NCI-H345 treated with DMSO at 0.1 percent for 48 hours (cell line): ENCODE measurements at regions not wholly inside any gene's neighbourhood (a gene's known extent, or its start where the extent isn't known, plus 50 kb on each side); places are given as distances from the start of the nearest gene placed in this dataset.
"Not testable (repeated sequence)": the region's sequence is repeated elsewhere in the genome, so short reads cannot be mapped to it uniquely, and the experiment has no call there.

Experiments used
- DNase-seq: peaks from one replicate; lab custom pipeline; 2025; ENCODE audit not compliant: unreplicated experiment; lab: John Stamatoyannopoulos, UW

DNA sequence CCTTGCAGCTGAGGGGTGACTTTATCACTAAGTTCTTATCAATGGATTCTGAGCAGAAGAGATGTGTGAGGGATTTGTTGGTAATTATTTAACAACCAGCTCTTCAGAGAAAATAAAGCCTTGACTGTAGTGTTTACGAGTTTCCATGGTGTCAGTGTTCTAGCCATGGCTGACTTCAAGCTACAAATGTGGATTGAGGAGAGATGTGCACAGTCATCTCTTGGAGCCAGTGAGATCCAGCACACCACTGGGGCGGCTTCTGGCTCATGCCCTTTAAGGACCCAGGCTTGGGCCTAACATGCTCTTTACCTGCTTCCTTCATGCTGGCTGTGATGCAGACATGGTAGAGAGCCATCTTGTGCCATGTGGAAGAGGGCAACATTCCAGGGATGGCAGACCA is 145.6 kb upstream of the MRPS22 start:
- DNase-seq = no peak

DNA sequence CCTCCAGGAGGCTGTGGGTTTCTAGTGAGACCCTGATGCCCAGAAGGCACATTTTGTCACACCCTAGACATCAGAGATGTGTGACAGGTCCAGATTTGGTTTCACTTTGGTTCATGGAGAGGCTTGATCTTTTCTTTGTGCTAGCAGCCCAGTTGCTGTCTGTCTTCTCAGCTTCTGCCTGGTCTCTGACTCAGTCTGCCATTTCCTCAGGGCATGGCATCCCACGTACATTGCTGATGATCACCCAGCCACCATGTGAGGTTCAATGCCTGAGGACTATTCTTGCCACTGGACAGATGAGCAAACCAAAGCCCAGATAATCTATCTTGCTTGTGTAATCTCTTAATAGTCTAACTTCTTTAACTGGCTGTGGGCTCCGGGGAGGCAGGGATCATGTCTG is 144.9 kb upstream of the MRPS22 start:
- DNase-seq = no peak

DNA sequence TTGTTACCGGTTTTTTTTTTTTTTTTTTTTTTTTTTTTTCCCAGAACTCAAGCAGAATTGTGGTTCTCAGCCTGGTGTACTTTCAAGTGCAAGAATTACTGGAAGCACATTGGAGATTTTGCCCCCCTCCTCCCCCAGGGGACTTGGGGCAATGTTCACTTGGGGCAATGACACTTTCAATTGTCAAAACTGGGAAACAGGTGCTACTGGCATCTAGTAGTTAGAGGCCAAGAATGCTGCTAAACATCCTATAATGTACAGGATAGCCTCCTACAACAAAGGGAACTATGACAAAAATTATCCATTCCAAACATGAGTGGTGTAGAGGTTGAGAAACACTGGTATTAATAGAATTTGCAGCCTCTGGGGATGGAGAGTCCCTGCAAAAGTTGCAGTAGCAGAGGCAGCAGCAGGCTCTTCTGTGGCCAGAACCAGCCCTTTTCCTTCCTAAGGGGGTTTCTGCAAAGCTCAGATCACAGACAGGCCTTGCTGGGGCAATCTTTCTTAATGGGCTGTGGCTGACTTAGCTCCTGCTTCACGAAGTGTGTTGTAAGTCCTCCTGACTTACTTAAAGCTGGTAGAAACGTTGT is 144.3 kb upstream of the MRPS22 start:
- no peak for DNase-seq

DNA sequence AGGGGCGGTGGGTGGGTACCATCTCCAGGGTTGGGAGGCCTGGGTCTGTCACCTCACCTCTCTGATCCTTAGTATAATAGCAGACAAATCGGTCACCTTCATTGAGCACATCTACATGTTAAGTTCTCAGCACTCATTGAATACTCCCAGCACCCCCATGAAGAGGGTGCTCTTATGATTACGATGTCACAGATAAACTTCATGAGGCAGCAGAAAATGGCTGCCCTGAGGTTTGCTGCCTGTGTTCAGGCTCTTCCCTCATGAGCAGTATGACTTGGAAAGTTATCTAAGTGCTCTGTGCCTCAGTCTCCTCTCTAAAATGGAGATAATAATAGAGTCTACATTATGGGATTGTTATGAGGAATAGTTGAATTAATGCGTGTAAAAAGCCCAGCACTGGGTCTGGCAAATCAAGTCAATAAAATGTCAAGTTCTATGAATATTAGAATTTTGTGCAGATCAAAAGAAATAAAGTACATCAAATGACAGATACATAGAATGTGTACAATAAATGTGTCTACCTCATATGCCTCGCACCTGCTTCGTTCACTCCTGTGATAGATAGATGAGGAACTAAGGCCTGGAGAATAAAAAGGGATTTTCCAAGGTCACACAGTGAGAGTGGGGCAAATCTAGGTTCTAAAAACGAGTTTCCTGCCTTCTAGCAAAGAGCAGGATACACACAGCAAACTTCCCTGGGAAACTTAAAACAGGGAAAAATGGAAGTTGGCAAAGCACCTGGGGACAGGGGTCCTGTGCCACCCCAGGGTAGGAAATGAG is 142.2 kb upstream of the MRPS22 start:
- no peak for DNase-seq

DNA sequence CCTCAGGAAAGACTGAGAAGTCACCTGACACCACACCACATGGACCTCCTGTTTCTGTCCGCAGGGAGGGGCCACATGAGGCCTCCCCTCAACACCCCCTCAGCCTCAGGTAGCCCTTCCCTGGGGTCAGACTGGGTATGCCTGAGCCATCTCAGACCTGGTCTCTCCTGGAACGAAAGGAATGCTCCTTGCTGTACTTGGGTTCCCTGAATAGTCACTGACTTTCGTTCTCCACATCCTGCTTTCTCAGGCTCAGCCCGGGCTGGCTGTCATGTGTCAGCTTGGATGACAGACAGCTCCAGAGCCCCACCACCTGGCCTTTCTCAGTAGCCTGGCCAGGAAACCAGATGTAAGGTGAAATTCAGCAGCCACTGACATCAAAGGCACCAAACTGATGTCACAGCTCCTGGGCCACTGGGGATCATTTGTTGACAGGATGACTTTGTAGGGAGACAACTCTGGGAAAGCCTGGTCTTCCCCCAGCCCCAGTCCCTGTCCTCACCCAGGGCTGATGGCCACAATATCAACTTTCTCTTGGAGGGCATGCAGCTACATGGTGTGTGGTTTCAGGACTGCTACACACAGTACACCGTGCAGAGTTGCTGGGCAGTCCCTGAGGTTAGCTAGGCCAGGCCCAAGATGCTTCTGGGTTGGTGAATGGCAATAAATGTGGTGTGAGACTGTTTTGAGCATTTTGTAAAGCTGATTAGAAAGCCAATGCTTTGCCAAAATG is 141.4 kb upstream of the MRPS22 start:
- peak; percentile 0 for DNase-seq

DNA sequence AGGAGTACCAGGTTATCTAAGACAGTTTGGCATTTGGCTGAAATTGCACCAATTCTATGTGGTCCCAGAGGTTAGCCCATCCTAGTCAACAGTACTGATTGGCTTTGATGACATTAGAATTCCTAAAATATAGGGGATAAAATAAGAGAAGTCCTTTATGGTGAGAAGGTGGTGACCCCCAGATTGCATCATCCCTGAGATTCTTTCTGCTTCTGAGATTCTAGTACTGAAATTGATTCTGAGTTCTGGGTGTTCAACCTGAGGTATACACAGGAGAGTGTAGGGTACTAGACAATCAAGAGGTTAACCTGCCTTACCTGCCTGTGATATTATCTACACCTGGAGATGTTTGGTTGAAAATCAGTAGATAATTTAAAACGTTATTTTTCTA is 140.9 kb upstream of the MRPS22 start:
- DNase-seq = no peak

DNA sequence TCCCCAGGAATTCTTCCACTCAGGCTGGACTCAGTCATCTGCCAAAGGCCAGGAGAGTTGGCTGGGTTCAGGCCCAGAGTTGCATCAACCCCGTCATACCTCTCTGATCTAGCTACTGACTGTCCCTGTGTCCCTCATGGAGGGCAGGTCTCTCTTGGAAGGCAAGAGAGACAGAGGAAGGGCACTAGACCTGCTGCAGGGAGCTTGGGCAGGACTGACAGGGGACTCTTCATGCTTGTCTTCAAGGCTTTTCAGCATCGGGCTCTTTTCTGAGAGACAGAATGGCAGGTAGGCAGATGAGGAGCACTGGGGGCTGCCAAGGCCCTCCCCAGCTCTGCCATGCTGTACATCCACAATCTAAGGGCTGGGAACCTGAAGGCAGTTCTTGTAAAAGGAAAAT is 140.1 kb upstream of the MRPS22 start:
- DNase-seq = no peak

DNA sequence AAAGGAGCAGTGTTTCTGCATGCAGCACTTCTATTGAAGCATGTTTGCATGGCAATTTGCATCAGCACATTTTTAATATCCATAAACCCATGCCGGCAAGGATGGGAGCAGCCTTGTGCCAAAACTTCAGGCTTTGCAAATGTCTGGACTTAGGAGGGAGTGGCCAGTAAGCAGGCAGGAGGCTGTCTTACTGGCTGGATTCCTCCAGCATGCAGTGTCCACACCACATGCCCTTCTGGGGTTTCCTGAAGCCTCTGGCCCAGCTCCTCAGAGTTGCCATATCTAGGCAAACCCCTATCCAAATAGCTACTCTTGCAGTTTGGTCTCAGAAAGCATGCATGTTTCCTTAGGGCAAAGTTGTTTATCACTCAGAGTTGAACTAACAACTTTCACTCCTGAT is 139.1 kb upstream of the MRPS22 start:
- DNase-seq = no peak

DNA sequence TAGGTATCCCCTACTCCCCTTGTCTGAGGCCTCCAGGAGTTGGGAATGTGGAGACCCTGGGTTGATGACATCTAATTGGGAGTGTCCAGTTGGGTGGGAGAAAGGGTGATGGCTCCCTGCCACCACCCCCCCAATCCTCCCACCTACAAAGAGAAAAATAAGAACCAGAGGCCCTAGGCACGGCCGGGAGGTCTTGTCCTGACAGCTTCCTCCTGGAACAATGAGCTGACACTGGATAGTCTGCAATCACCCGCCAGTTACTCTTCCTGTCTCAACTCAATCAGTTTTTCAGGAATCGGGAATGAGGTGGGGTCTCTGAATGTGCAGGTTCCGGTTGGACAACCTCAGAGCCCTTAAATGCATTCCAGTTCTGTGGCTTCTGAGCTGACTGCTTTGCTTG is 129.9 kb upstream of the MRPS22 start:
- DNase-seq = no peak

DNA sequence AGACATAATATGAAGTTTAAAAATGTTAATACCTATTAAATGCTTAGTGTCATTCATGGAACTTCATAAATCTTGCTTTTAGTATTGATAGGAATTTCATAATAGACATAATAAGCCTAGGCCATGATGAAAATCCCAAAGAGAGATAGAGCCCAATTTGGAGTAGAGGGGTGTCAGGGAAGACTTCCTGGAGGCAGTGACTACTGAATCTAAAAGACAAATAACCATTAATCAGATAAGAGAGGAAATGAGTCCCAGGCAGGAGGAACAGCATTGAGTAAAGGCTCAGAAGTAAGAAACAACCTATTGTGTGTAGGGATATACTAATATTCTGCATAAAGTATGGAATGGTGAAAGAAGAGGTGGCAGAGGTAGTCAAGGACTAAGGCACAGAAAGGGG is 126.9 kb upstream of the MRPS22 start:
- DNase-seq = no peak

DNA sequence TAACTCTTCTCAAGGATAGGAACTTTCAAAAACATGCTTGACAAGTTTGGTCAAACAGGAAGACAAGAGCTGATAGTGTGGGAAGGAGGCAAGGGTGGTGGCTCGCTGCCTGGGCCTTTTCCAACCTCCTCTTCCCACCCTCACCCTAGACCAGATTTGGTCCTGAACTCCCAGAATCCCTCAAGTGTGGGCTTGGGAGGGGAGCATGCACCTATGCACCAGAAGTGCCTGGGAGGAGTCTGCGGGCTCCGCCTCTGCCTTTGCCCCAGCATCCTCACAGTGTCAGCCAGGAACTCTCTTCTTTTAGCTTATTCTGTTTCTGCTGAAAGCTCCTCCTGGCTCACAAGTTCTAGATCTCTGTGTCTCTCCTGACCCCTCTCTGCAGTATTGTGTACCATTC is 126.2 kb upstream of the MRPS22 start:
- DNase-seq = no peak

DNA sequence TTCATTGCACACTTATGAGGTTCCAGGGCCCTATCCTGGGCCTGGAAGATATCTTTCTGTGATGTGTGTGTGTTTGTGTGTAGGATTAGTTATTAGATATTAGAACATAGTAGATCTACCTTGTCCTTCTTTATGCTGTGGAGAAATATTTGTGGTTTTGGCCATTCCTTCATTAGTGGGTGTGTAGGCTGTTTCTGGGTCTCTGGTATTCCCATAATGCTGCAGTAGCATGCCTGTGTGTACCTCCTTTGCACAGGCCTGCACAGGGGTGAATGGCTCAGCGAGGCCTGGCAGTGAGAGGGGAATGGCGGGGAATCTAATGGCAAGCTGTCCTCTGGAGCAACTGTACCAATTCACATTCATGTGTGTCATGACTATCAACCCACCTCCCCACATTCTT is 125.8 kb upstream of the MRPS22 start:
- DNase-seq = no peak

DNA sequence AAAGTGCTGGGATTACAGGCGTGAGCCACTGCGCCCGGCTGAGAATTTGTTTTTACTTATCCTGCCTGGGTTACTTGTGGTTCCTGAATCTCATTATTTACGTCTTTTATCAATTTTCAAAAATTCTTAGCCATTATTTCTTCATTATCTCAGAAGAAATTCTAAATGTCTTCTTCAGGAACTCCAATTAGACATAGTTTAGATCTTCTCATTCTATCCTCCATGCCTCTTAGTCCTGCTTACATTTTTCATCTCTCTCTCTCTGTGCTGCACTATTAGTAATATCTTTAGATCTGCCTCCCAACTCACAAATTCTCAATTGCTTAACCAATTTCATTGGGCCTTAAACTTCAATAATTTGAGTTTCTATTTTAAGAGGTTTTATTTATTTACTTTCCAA is 124.4 kb upstream of the MRPS22 start:
- no peak for DNase-seq

DNA sequence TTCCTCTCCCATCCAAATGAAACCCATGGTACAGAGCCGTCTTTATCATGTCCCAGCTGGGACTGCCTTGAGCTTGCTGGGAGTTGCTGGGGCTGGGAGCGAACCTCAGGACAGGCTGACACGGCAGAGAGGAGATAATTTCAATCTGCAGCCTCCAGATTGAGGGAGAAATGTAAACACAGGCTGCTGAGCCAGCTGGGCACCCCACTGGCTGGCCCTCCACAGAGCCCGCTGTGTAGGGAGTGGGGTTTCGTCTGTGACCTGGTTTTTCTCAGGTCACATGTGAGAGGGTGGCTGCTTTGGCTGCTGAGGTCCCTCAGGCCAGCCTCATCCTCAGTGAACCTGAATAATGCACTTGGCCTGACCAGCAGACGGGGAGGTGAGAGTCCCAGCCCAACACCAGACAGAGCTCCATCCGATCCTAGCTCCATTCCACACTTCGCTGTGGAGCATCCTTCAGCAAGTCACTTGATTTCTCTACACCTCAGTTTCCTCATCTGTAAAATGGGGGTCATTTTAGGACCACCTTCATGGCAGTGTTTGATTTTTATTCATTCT is 121.6 kb upstream of the MRPS22 start:
- no peak for DNase-seq

DNA sequence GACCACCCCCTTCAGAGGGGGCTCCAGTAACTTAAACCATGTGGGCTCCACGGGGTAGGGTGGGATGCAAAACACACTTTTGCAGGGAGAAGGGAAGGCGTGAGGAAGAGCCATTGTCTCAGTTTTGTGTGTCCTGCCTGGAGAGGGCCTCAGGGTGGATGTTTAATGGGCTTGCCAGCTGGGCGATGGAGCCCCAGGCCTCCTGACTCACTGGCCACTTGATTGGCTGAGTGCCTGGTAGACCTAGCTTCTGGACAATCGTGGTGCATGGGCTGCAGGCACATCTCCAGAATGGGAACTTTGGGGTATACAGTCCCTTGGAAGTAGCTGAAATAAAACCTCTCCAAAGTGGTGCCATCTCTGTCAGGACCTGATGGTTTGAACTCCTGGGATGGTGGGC is 118.3 kb upstream of the MRPS22 start:
- DNase-seq = no peak

DNA sequence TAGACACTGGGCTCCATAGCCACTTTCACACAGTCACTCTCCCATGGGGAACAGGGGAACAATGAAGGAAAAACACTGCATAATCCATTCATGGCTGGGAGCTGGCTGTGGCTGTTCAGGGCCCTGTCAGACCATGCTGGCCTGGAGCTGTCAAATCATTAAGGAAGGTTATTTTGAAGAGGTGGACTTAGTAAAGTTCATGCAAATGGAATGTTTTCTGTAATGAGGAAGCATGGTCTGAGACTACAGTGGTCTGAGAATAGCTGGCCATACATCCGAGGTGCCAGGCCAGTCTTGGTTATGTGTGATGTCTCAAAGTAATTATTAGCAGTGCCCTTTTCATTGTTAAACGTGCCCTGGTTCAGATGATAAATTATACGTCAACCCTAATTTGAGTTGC is 117.1 kb upstream of the MRPS22 start:
- DNase-seq = no peak

DNA sequence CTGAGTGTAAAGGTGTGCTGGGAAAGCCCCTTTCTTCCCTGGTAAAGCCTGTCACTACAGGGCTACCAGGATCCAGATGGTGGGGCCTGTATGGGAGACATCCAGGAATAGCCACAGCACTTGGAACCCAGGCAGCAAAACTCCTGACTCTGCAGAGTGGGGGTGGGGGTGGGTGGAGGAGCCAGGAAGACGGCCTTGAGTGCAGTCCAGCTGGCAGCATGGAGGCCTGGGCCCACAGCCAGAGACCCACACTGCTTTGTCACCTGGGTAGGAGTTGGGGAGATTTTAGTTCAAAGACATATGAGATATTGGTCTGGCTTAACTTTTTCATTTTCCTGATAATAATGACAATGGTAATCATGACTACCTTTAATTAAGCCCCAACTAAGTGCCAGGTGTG is 116.7 kb upstream of the MRPS22 start:
- no peak for DNase-seq

DNA sequence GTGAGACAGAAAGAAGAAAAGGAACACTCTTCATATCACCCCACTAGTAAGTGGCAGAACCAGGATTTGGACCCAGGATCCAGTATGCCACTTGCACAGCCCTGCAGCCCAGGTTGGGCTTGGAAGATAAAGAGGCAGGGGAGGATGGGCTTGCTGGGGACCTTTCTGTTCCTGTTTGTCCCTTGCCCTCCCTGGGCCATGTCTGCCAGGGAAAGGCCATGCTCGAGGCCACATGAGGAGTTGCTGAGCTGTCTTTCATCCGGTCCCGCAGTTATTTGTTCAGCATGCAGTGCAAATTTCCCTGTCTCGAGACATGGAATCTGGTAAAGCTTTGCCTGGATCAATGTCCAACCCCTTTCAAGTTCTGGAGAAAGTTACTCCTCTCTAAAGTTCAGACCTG is 116.0 kb upstream of the MRPS22 start:
- no peak for DNase-seq

DNA sequence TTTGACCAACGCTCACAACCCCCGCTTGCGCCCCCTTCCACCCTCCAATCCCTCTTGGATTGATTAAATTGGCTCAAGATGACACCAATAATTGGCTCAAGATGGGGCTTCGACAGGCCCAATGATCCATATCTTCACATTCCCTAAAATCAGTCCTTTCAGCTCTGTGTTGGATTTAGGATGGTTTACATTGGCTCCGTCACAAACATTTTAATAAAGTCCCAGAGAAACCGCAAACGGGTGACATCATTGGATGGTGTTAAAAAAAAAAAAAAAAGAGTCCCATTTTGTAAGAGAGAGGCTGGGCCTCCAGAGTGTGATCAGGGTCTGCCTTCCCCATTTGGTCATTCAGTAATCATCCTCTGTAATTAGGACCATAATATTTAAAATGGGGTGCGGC is 113.4 kb upstream of the MRPS22 start:
- DNase-seq = no peak

DNA sequence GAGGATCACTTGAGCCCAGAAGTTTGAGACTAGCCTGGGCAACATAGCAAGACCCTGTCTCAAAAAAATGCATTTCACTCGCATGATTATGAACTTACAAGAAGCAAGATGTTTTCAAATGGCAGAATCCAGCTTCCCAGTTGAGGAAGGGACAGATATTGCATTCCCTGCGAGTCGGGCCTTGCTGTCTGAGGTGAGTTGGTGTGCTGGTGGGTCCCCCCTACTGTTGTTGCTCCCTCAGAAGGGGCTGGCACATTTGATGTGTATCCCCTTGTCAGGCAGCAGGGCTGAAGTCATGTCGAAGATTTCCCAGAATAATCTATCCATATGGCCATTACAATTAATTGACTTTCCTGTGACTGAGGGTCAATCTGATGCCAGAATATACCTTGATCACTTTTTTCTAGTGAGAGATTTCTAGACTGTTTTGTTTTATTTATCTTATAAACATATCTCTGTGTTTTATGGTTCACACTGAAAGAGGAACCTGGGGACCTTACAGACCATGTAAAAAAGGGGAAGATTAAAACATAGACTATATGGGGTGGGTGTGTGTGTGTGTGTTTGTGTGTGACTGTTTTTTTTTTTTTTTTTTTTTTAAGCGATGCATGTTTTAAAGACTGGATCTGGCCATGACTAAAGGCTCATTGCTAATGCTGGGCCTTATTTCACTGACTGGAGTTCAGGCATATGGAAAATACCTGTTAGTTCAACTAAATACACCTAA is 112.1 kb upstream of the MRPS22 start:
- DNase-seq = no peak

DNA sequence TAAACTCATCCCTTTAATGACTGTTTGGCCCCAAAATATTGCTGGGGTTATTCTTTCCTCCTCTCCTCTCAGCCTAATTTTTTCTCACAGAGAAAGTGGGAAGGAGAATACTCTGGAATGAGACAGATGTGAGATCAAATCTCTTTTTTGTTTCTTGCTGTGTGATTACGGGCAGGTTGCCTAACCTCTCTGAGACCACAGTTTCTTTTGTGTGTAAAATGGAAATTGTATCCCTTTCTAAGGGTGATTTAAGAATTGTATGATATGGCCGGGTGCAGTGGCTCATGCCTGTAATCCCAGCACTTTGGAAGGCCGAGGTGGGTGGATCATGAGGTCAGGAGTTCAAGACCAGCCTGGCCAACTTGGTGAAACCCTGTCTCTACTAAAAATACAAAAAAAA is 111.5 kb upstream of the MRPS22 start:
- not testable (repeated sequence) for DNase-seq
